Trophoblast cell (in vitro differentiated cells and primary cell): ENCODE measurements at regions not wholly inside any gene's neighbourhood (a gene's known extent, or its start where the extent isn't known, plus 50 kb on each side); places are given as distances from the start of the nearest gene placed in this dataset.

Experiments used
- DNase-seq, 2 donors: peaks; one replicate each; pipeline ENCODE4 v3.0.0-alpha.2; 2016
- H2AFZ ChIP-seq: 2 replicates; pipeline ENCODE4 v1.6.1; 2013; ENCODE audit warnings: low read length, moderate library complexity, mild to moderate bottlenecking; ENCODE audit not compliant: insufficient read depth, poor library complexity
- H2AK5ac ChIP-seq: 2 replicates; pipeline ENCODE4 v1.6.1; 2013; ENCODE audit warnings: mild to moderate bottlenecking, low read length
- H2BK120ac ChIP-seq: 2 replicates; pipeline ENCODE4 v1.6.1; 2013; ENCODE audit warnings: low read length, mild to moderate bottlenecking, moderate library complexity; ENCODE audit not compliant: insufficient read depth, poor library complexity
- H2BK12ac ChIP-seq: 2 replicates; pipeline ENCODE4 v1.6.1; 2013; ENCODE audit warnings: mild to moderate bottlenecking, low read length, moderate library complexity
- H2BK5ac ChIP-seq: 2 replicates; pipeline ENCODE4 v1.6.1; 2013; ENCODE audit warnings: low read length, low read depth, moderate library complexity, mild to moderate bottlenecking; ENCODE audit not compliant: poor library complexity
- H3K14ac ChIP-seq: 2 replicates; pipeline ENCODE4 v1.6.1; 2013; ENCODE audit warnings: mild to moderate bottlenecking, low read length
- H3K18ac ChIP-seq: 2 replicates; pipeline ENCODE4 v1.6.1; 2013; ENCODE audit warnings: mild to moderate bottlenecking, low read length
- H3K23ac ChIP-seq: 2 replicates; pipeline ENCODE4 v1.6.1; 2013; ENCODE audit warnings: low read length
- H3K27ac ChIP-seq: 2 replicates; pipeline ENCODE4 v1.5.1; 2013; ENCODE audit warnings: low read depth, mild to moderate bottlenecking, inconsistent platforms, low read length, moderate library complexity
- H3K27me3 ChIP-seq: 2 replicates; pipeline ENCODE4 v1.6.1; 2013; ENCODE audit warnings: inconsistent platforms, mild to moderate bottlenecking, low read length, moderate library complexity; ENCODE audit not compliant: insufficient read depth
- H3K36me3 ChIP-seq, 2 experiments: 1 replicate in 1 of 2; 2 replicates in 1 of 2; pipeline ENCODE4 v1.6.1; 2013; ENCODE audit warnings: low read length in 2 of 2, mild to moderate bottlenecking in 2 of 2, moderate library complexity in 1 of 2; ENCODE audit not compliant: insufficient read depth in 2 of 2, control insufficient read depth in 1 of 2
- H3K4ac ChIP-seq: 2 replicates; pipeline ENCODE4 v1.6.1; 2013; ENCODE audit warnings: low read depth, mild to moderate bottlenecking, low read length, moderate library complexity
- H3K4me1 ChIP-seq, 2 experiments: 1 replicate in 1 of 2; 2 replicates in 1 of 2; pipeline ENCODE4 v1.6.1; 2013; ENCODE audit warnings: low read length in 2 of 2, mild to moderate bottlenecking in 2 of 2, moderate library complexity in 1 of 2; ENCODE audit not compliant: insufficient read depth in 2 of 2, control insufficient read depth in 1 of 2
- H3K4me2 ChIP-seq: 2 replicates; pipeline ENCODE4 v1.6.1; 2013; ENCODE audit warnings: inconsistent platforms, mild to moderate bottlenecking, low read length, moderate library complexity
- H3K4me3 ChIP-seq: 2 replicates; pipeline ENCODE4 v1.5.1; 2013; ENCODE audit warnings: mild to moderate bottlenecking, low read depth, low read length, inconsistent platforms
- H3K79me1 ChIP-seq: one replicate; pipeline ENCODE4 v1.6.1; 2013; ENCODE audit warnings: low read length
- H3K79me2 ChIP-seq: 2 replicates; pipeline ENCODE4 v1.6.1; 2013; ENCODE audit warnings: low read length, mild to moderate bottlenecking; ENCODE audit not compliant: control insufficient read depth, insufficient read depth, poor library complexity
- H3K9ac ChIP-seq: 2 replicates; pipeline ENCODE4 v1.6.1; 2013; ENCODE audit warnings: mild to moderate bottlenecking, low read length
- H3K9me3 ChIP-seq: 2 replicates; pipeline ENCODE4 v1.6.1; 2013; ENCODE audit warnings: low read depth, mild to moderate bottlenecking, control low read depth, inconsistent platforms, low read length; ENCODE audit not compliant: insufficient read depth
- H4K12ac ChIP-seq: 2 replicates; pipeline ENCODE4 v1.6.1; 2013; ENCODE audit warnings: low read depth, mild to moderate bottlenecking, low read length, moderate library complexity
- H4K8ac ChIP-seq: 2 replicates; pipeline ENCODE4 v1.6.1; 2013; ENCODE audit warnings: low read depth, mild to moderate bottlenecking, low read length, moderate library complexity
- H4K91ac ChIP-seq: one replicate; pipeline ENCODE4 v1.6.1; 2013; ENCODE audit warnings: low read depth, mild to moderate bottlenecking, low read length, moderate library complexity
- WGBS: extraction: QIAGEN DNeasy Blood & Tissue Kit; methylation state at CpG from one replicate; pipeline ENCODE4 v1.1.7; 2013; ENCODE audit warnings: missing lambda C conversion rate; ENCODE audit not compliant: insufficient read length, insufficient coverage; ENCODE audit errors: extremely low coverage; 5-methylcytosine and 5-hydroxymethylcytosine counted together

GRCh38 chr16:86398201-86398600 is 112.1 kb upstream of the FOXF1 start:
- H3K27me3 ChIP-seq: no peaks in the 10 kb centered on the region
- no peak overlapping the region for H4K12ac ChIP-seq
- H2BK12ac ChIP-seq: no peak overlapping the region
- no CpG with 5 or more reads among the region's 6 CpGs for WGBS
- H3K9me3 ChIP-seq: peaks cover 2% of the 10 kb centered on the region
- H2BK5ac ChIP-seq: no peak overlapping the region
- H3K4me3 ChIP-seq: no peak overlapping the region
- H3K27ac ChIP-seq: no peak overlapping the region
- H3K4me2 ChIP-seq: no peak overlapping the region
- H3K9ac ChIP-seq: no peak overlapping the region
- no peak overlapping the region for H4K8ac ChIP-seq
- no peaks in the 10 kb centered on the region for H3K4me1 ChIP-seq
- H3K14ac ChIP-seq: no peak overlapping the region
- no peaks in the 10 kb centered on the region for H3K79me2 ChIP-seq
- no peaks in the 10 kb centered on the region for H3K36me3 ChIP-seq
- H2AK5ac ChIP-seq: no peak overlapping the region
- H2BK120ac ChIP-seq: no peak overlapping the region
- H3K4ac ChIP-seq: no peak overlapping the region
- H2AFZ ChIP-seq: no peak overlapping the region
- H4K91ac ChIP-seq: no peak overlapping the region
- no peak overlapping the region for H3K18ac ChIP-seq
- no peak overlapping the region for H3K23ac ChIP-seq
- H3K79me1 ChIP-seq: no peaks in the 10 kb centered on the region
- no peak for DNase-seq

- H3K27ac ChIP-seq: no peak overlapping the region
- peaks cover 2% of the 10 kb centered on the region for H3K9me3 ChIP-seq
- H3K36me3 ChIP-seq: no peaks in the 10 kb centered on the region
- H2AK5ac ChIP-seq: no peak overlapping the region
- H2BK5ac ChIP-seq: no peak overlapping the region
- H4K12ac ChIP-seq: no peak overlapping the region
- H3K4me1 ChIP-seq: no peaks in the 10 kb centered on the region
- no CpG with 5 or more reads among the region's 4 CpGs for WGBS
- H3K14ac ChIP-seq: no peak overlapping the region
- no peak for DNase-seq
- no peak overlapping the region for H3K4me2 ChIP-seq
- no peak overlapping the region for H3K23ac ChIP-seq
- H3K18ac ChIP-seq: no peak overlapping the region
- H3K4me3 ChIP-seq: no peak overlapping the region
- no peak overlapping the region for H2AFZ ChIP-seq
- H4K91ac ChIP-seq: no peak overlapping the region
- no peak overlapping the region for H2BK12ac ChIP-seq
- H3K4ac ChIP-seq: no peak overlapping the region
- no peaks in the 10 kb centered on the region for H3K79me2 ChIP-seq
- no peak overlapping the region for H2BK120ac ChIP-seq
- H3K9ac ChIP-seq: no peak overlapping the region
- H4K8ac ChIP-seq: no peak overlapping the region
- no peaks in the 10 kb centered on the region for H3K79me1 ChIP-seq
- H3K27me3 ChIP-seq: no peaks in the 10 kb centered on the region
These were observed 111.7 kb upstream of the FOXF1 start for GRCh38 chr16:86398622-86399021.

- H2BK12ac ChIP-seq: no peak overlapping the region
- no peak overlapping the region for H3K4me2 ChIP-seq
- H3K79me2 ChIP-seq: no peaks in the 10 kb centered on the region
- no peak overlapping the region for H3K14ac ChIP-seq
- H3K18ac ChIP-seq: no peak overlapping the region
- H3K4me3 ChIP-seq: no peak overlapping the region
- no peak overlapping the region for H2BK120ac ChIP-seq
- H2BK5ac ChIP-seq: no peak overlapping the region
- H4K8ac ChIP-seq: no peak overlapping the region
- no peaks in the 10 kb centered on the region for H3K36me3 ChIP-seq
- no peak overlapping the region for H3K27ac ChIP-seq
- WGBS: no CpG with 5 or more reads among the region's 8 CpGs
- H3K23ac ChIP-seq: no peak overlapping the region
- H3K9ac ChIP-seq: no peak overlapping the region
- no peak overlapping the region for H3K4ac ChIP-seq
- H3K9me3 ChIP-seq: peaks cover 2% of the 10 kb centered on the region
- H3K4me1 ChIP-seq: no peaks in the 10 kb centered on the region
- no peak overlapping the region for H2AFZ ChIP-seq
- no peak overlapping the region for H4K12ac ChIP-seq
- H4K91ac ChIP-seq: no peak overlapping the region
- H3K27me3 ChIP-seq: no peaks in the 10 kb centered on the region
- no peak overlapping the region for H2AK5ac ChIP-seq
- DNase-seq: no peak
- no peaks in the 10 kb centered on the region for H3K79me1 ChIP-seq
These were observed 109.2 kb upstream of the FOXF1 start for GRCh38 chr16:86401126-86401525.

GRCh38 chr16:86403085-86403484 is 107.2 kb upstream of the FOXF1 start:
- H3K27ac ChIP-seq: no peak overlapping the region
- H3K18ac ChIP-seq: no peak overlapping the region
- H3K4me2 ChIP-seq: no peak overlapping the region
- no peak overlapping the region for H4K12ac ChIP-seq
- H2BK5ac ChIP-seq: no peak overlapping the region
- H3K79me2 ChIP-seq: no peaks in the 10 kb centered on the region
- H3K4me1 ChIP-seq: no peaks in the 10 kb centered on the region
- H2BK12ac ChIP-seq: no peak overlapping the region
- no peak overlapping the region for H4K91ac ChIP-seq
- H3K9ac ChIP-seq: no peak overlapping the region
- H3K4me3 ChIP-seq: no peak overlapping the region
- peaks cover 2% of the 10 kb centered on the region for H3K9me3 ChIP-seq
- H2AFZ ChIP-seq: no peak overlapping the region
- H3K36me3 ChIP-seq: no peaks in the 10 kb centered on the region
- H3K14ac ChIP-seq: no peak overlapping the region
- no peak overlapping the region for H4K8ac ChIP-seq
- no peak overlapping the region for H2AK5ac ChIP-seq
- no peaks in the 10 kb centered on the region for H3K27me3 ChIP-seq
- no CpG with 5 or more reads among the region's 7 CpGs for WGBS
- H3K23ac ChIP-seq: no peak overlapping the region
- H3K4ac ChIP-seq: no peak overlapping the region
- no peaks in the 10 kb centered on the region for H3K79me1 ChIP-seq
- no peak for DNase-seq
- no peak overlapping the region for H2BK120ac ChIP-seq
